ENCODE measurements at regions not wholly inside any gene's neighbourhood (a gene's known extent, or its start where the extent isn't known, plus 50 kb on each side); places are given as distances from the start of the nearest gene placed in this dataset.
"Not testable (repeated sequence)": the region's sequence is repeated elsewhere in the genome, so short reads cannot be mapped to it uniquely, and the experiment has no call there.

GRCh38 chr3:80929576-80929975, 831.9 kb downstream of the GBE1 start:
- no peaks in the 10 kb centered on the region for H3K27me3 ChIP-seq

GRCh38 chr3:80914854-80915253, 846.6 kb downstream of the GBE1 start:
- intact Hi-C loops (cut with DNase I): no loop called here
- Histone ChIP-seq H3K4me3 (no peak overlapping the region), H3K36me3 (no peaks in the 10 kb centered on the region), H3K9me3 (no peaks in the 10 kb centered on the region), H3K27me3 (no peaks in the 10 kb centered on the region), H3K27ac (no peak overlapping the region), H3K4me1 (no peaks in the 10 kb centered on the region), H3K9ac (ENCODE audit: low read depth in 2 of 2, low read length in 2 of 2) (no peak overlapping the region)
- no peak for DNase-seq
- TF ChIP-seq CTCF (IDR thresholded peaks at IDR 0.05): no peak

More at GRCh38 chr3:80929576-80929975, 831.9 kb downstream of the GBE1 start:
- DNase-seq: no peak
- intact Hi-C loops (cut with DNase I): no loop called here
- H3K4me1 ChIP-seq: no peaks in the 10 kb centered on the region
- no peaks in the 10 kb centered on the region for H3K9me3 ChIP-seq
- TF ChIP-seq CTCF (IDR thresholded peaks at IDR 0.05): no peak
- no peak overlapping the region for H3K4me3 ChIP-seq
- no peak overlapping the region for H3K9ac ChIP-seq (ENCODE audit: low read depth in 2 of 2, low read length in 2 of 2)
- no peaks in the 10 kb centered on the region for H3K36me3 ChIP-seq
- no peak overlapping the region for H3K27ac ChIP-seq

GRCh38 chr3:80898211-80898610, 863.2 kb downstream of the GBE1 start:
- H3K9me3 ChIP-seq: no peaks in the 10 kb centered on the region
- TF ChIP-seq CTCF (IDR thresholded peaks at IDR 0.05): no peak
- intact Hi-C loops (cut with DNase I): no loop called here

GRCh38 chr3:80897005-80897404, 864.4 kb downstream of the GBE1 start:
- H3K4me3 ChIP-seq; DNase-seq; H3K9me3 ChIP-seq; H3K4me1 ChIP-seq; intact Hi-C loops (cut with DNase I); H3K36me3 ChIP-seq; H3K27ac ChIP-seq; H3K9ac ChIP-seq (ENCODE audit: low read depth in 2 of 2, low read length in 2 of 2); H3K27me3 ChIP-seq: not testable (repeated sequence)

More at GRCh38 chr3:80898211-80898610, 863.2 kb downstream of the GBE1 start:
- no peaks in the 10 kb centered on the region for H3K36me3 ChIP-seq
- no peak overlapping the region for H3K9ac ChIP-seq (ENCODE audit: low read depth in 2 of 2, low read length in 2 of 2)
- no peak overlapping the region for H3K27ac ChIP-seq
- no peak for DNase-seq
- H3K4me1 ChIP-seq: no peaks in the 10 kb centered on the region
- no peak overlapping the region for H3K4me3 ChIP-seq
- H3K27me3 ChIP-seq: no peaks in the 10 kb centered on the region

GRCh38 chr3:80890571-80890970, 870.9 kb downstream of the GBE1 start:
- H3K9me3 ChIP-seq: no peaks in the 10 kb centered on the region
- H3K4me3 ChIP-seq: no peak overlapping the region
- H3K4me1 ChIP-seq: no peaks in the 10 kb centered on the region
- H3K36me3 ChIP-seq: no peaks in the 10 kb centered on the region
- TF ChIP-seq CTCF (IDR thresholded peaks at IDR 0.05): no peak
- intact Hi-C loops (cut with DNase I): no loop called here
- H3K27me3 ChIP-seq: no peaks in the 10 kb centered on the region
- no peak for DNase-seq
- H3K9ac ChIP-seq (ENCODE audit: low read depth in 2 of 2, low read length in 2 of 2): no peak overlapping the region
- no peak overlapping the region for H3K27ac ChIP-seq

- intact Hi-C loops (cut with DNase I): no loop called here
- no peak overlapping the region for H3K4me3 ChIP-seq
- H3K27ac ChIP-seq: no peak overlapping the region
- TF ChIP-seq CTCF (IDR thresholded peaks at IDR 0.05): no peak
- H3K4me1 ChIP-seq: no peaks in the 10 kb centered on the region
- H3K9ac ChIP-seq (ENCODE audit: low read depth in 2 of 2, low read length in 2 of 2): no peak overlapping the region
- H3K27me3 ChIP-seq: no peaks in the 10 kb centered on the region
- DNase-seq: no peak
- H3K36me3 ChIP-seq: no peaks in the 10 kb centered on the region
- H3K9me3 ChIP-seq: no peaks in the 10 kb centered on the region
Measured at GRCh38 chr3:80889535-80889934, 871.9 kb downstream of the GBE1 start.

All from colonic mucosa (tissue), 4 donors.